GM18511 (cell line): ENCODE measurements at regions not wholly inside any gene's neighbourhood (a gene's known extent, or its start where the extent isn't known, plus 50 kb on each side); places are given as distances from the start of the nearest gene placed in this dataset.

ENCODE experiments used
- ATAC-seq: cut with Tn5 transposase; IDR thresholded peaks from one replicate; pipeline ENCODE4 v1.9.1; 2021; ENCODE audit warnings: mild to moderate bottlenecking, moderate library complexity; ENCODE audit not compliant: unreplicated experiment

- ATAC-seq = no peak
Observed at GRCh38 chr2:228257379-228257778, 75.9 kb upstream of the SPHKAP start.

- no peak for ATAC-seq
Observed at GRCh38 chr2:228253752-228254151, 72.3 kb upstream of the SPHKAP start.

- no peak for ATAC-seq
Observed at GRCh38 chr2:228247335-228247734, 65.8 kb upstream of the SPHKAP start.

- ATAC-seq = no peak
Observed at GRCh38 chr2:228245601-228246000, 64.1 kb upstream of the SPHKAP start.

- ATAC-seq = no peak
Observed at GRCh38 chr2:228242591-228242990, 61.1 kb upstream of the SPHKAP start.

- ATAC-seq = no peak
Observed at GRCh38 chr2:228239907-228240561, 58.5 kb upstream of the SPHKAP start.

- no peak for ATAC-seq
Observed at GRCh38 chr2:228239207-228239906, 57.9 kb upstream of the SPHKAP start.
